ENCODE measurements at regions not wholly inside any gene's neighbourhood (a gene's known extent, or its start where the extent isn't known, plus 50 kb on each side); places are given as distances from the start of the nearest gene placed in this dataset.

DNA sequence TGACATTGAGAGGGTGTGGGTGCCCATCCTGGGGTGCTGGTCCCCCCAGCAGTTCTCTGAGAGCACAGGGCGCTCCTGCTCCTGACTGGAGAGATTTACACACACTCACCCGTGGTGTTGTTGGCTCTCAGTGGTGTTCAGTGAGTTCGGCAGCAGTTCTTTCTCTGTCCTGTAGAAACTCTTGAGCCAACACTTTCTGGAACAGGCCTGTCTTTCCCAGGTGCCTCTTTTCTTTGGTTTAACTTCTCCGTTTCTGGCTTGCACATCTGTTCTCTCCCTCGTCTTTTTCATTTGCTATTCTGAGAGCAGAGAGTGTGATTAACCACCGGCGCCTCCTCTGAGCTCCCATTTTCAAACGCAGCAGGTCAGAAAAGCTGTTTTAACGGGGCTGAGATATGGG, 284.5 kb downstream of the IRX2 start:
- Histone ChIP-seq H3K14ac (ENCODE audit: insufficient read length) (no peak overlapping the region), H2BK15ac (ENCODE audit: low read length) (no peak overlapping the region)
- 88% methylated on average over 9 of the region's 9 CpGs; no CpG with 5 or more reads in 1 of the 2 experiments for WGBS, 2 experiments (ENCODE audit: extremely low coverage in 1 of 2, insufficient coverage in 1 of 2, insufficient read length in 1 of 2, insufficient replicate concordance in 2 of 2, low coverage in 1 of 2, low lambda C conversion rate in 2 of 2, missing lambda C conversion rate in 1 of 2)

More for the DNA sequence above, 284.5 kb downstream of the IRX2 start:
- no peak overlapping the region for H3K27ac ChIP-seq (ENCODE audit: low read depth, low read length)
- no peaks in the 10 kb centered on the region for H3K79me2 ChIP-seq (ENCODE audit: control insufficient read depth in 1 of 2, insufficient read depth in 2 of 2, low read length in 2 of 2)
- FAIRE-seq = no peak
- H3K27me3 ChIP-seq (replicated peaks in 1 of 4; ENCODE audit: control insufficient read depth in 3 of 4, extremely low read depth in 1 of 4, insufficient read depth in 3 of 4, low read length in 3 of 4) = no peaks in the 10 kb centered on the region
- no peak overlapping the region for H2BK12ac ChIP-seq (ENCODE audit: low read depth, low read length)
- no peak overlapping the region for H4K8ac ChIP-seq (ENCODE audit: extremely low read depth, insufficient read depth, low read length)
- no peaks in the 10 kb centered on the region for H4K20me1 ChIP-seq (replicated peaks in 1 of 2; ENCODE audit: control insufficient read depth in 1 of 2, insufficient read depth in 2 of 2, low read length in 2 of 2)
- no peak for TF ChIP-seq YY1 (IDR thresholded peaks at IDR 0.05; ENCODE audit: low read depth, low read length)
- no peak overlapping the region for H2AK5ac ChIP-seq (ENCODE audit: low read depth, low read length)
- peaks cover 12 to 13% of the 10 kb centered on the region in 2 experiments; a peak in 3 of 4 replicates for H3K9me3 ChIP-seq (ENCODE audit: insufficient read depth in 2 of 2, low read depth in 1 of 2, low read length in 1 of 2)
- no peaks in the 10 kb centered on the region for H3K23me2 ChIP-seq (ENCODE audit: low read depth, low read length)
- H4K91ac ChIP-seq (replicated peaks; ENCODE audit: insufficient read length, low read length) = no peak overlapping the region
- no peaks in the 10 kb centered on the region for H3K36me3 ChIP-seq (ENCODE audit: control insufficient read depth in 2 of 4, insufficient read depth in 4 of 4, low read length in 3 of 4)
- no peak overlapping the region for H4K5ac ChIP-seq (ENCODE audit: insufficient read length, low read depth, low read length)
- DNase-seq (ENCODE audit: low read depth in 1 of 2, low spot score in 2 of 2) = no peak
- no peak overlapping the region for H2BK5ac ChIP-seq (ENCODE audit: low read depth, low read length)
- H3K9ac ChIP-seq (replicated peaks in 1 of 4; ENCODE audit: extremely low read depth in 1 of 4, low read depth in 3 of 4, low read length in 3 of 4) = no peak overlapping the region
- H3K4me2 ChIP-seq (ENCODE audit: insufficient read depth in 1 of 2, low read depth in 2 of 2, low read length in 2 of 2) = no peak overlapping the region
- no peak overlapping the region for H2BK20ac ChIP-seq (ENCODE audit: low read length)
- no peak overlapping the region for H3K4me3 ChIP-seq (ENCODE audit: extremely low read depth in 1 of 4, insufficient read depth in 2 of 4, low read depth in 3 of 4, low read length in 4 of 4)
- CTCF ChIA-PET (ENCODE audit: partially characterized antibody) = interaction anchor here (1.6 kb wide), 1 partner anchor 9 kb away, joined by 3 read pairs; no protein-coding TSS in a partner anchor
- H3K79me1 ChIP-seq (ENCODE audit: low read depth, low read length) = no peaks in the 10 kb centered on the region
- H3K4me1 ChIP-seq (replicated peaks in 1 of 4; ENCODE audit: control insufficient read depth in 3 of 4, insufficient read depth in 4 of 4, low read length in 3 of 4) = no peaks in the 10 kb centered on the region; a peak in 1 of 7 replicates
- H3K23ac ChIP-seq (ENCODE audit: insufficient read length) = no peak overlapping the region
- H3K56ac ChIP-seq (replicated peaks; ENCODE audit: insufficient read length, low read depth, low read length) = no peak overlapping the region
- H3K4ac ChIP-seq (replicated peaks; ENCODE audit: insufficient read length, low read depth, low read length) = no peak overlapping the region
- no peak overlapping the region for H2AFZ ChIP-seq (ENCODE audit: low read length)
- no peak overlapping the region for H2BK120ac ChIP-seq (replicated peaks; ENCODE audit: low read depth, low read length)
- POLR2A ChIA-PET (ENCODE audit: partially characterized antibody) = no interaction called here
- peak overlapping the region; percentile 48; the same call in 1 of the 2 replicates for H3K18ac ChIP-seq (ENCODE audit: extremely low read depth, low read length)

All from H1 (cell line).